ENCODE measurements at regions not wholly inside any gene's neighbourhood (a gene's known extent, or its start where the extent isn't known, plus 50 kb on each side); places are given as distances from the start of the nearest gene placed in this dataset.

DNA sequence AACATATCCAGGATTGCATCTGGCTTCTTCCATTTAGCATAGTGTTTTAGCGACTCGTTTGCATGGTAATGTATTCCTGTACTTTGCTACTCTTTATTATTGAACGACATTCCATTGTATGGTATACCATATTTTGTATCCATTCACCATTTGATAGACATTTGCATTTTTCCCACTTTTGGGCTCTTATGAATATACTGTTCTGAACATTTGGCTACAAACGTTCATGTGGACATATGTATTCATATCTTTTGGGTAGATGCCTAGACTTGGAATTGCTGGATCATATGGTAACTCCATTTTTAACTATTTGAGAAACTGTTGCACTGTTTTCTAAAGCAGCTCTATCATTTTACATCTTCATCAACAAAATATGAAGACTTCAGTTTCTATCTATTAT lies 383.7 kb upstream of the AKR1E2 start:
- no peak for ATAC-seq
- no peak overlapping the region for H3K4me3 Mint-ChIP-seq
- no peak for DNase-seq (ENCODE audit: low spot score)
- no peaks in the 10 kb centered on the region for H3K27me3 Mint-ChIP-seq (ENCODE audit: low read depth)
- 0 out of 2 replicates have a peak, but pooled peaks cover 3% of the 10 kb centered on the region for H3K36me3 Mint-ChIP-seq
- no peaks in the 10 kb centered on the region for H3K4me1 Mint-ChIP-seq
- H3K27ac Mint-ChIP-seq: no peak overlapping the region
- POLR2A ChIA-PET: no interaction called here
- no peak for TF ChIP-seq JUN (CRISPR knock-in tag; IDR thresholded peaks at IDR 0.05)
- no peak for TF ChIP-seq SMAD3 (CRISPR knock-in tag; IDR thresholded peaks at IDR 0.05; ENCODE audit: borderline replicate concordance)
- no peak for TF ChIP-seq TP53 (CRISPR knock-in tag; IDR thresholded peaks at IDR 0.05)
- no peak for TF ChIP-seq ZNF532 (CRISPR knock-in tag; IDR thresholded peaks at IDR 0.05; ENCODE audit: borderline replicate concordance)
- no peak for TF ChIP-seq FOXP4 (CRISPR knock-in tag; IDR thresholded peaks at IDR 0.05)
- TF ChIP-seq, protein P1, sequence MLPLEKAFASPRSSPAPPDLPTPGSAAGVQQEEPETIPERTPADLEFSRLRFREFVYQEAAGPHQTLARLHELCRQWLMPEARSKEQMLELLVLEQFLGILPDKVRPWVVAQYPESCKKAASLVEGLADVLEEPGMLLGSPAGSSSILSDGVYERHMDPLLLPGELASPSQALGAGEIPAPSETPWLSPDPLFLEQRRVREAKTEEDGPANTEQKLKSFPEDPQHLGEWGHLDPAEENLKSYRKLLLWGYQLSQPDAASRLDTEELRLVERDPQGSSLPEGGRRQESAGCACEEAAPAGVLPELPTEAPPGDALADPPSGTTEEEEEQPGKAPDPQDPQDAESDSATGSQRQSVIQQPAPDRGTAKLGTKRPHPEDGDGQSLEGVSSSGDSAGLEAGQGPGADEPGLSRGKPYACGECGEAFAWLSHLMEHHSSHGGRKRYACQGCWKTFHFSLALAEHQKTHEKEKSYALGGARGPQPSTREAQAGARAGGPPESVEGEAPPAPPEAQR (CRISPR knock-in tag; IDR thresholded peaks at IDR 0.05): no peak
- TF ChIP-seq CREM (CRISPR knock-in tag; IDR thresholded peaks at IDR 0.05): no peak
- TF ChIP-seq, protein P2, sequence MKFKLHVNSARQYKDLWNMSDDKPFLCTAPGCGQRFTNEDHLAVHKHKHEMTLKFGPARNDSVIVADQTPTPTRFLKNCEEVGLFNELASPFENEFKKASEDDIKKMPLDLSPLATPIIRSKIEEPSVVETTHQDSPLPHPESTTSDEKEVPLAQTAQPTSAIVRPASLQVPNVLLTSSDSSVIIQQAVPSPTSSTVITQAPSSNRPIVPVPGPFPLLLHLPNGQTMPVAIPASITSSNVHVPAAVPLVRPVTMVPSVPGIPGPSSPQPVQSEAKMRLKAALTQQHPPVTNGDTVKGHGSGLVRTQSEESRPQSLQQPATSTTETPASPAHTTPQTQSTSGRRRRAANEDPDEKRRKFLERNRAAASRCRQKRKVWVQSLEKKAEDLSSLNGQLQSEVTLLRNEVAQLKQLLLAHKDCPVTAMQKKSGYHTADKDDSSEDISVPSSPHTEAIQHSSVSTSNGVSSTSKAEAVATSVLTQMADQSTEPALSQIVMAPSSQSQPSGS (CRISPR knock-in tag; IDR thresholded peaks at IDR 0.05; ENCODE audit: borderline replicate concordance, low read depth): no peak
- H3K9me3 Mint-ChIP-seq: peaks cover 27% of the 10 kb centered on the region
- CTCF ChIA-PET: no interaction called here

GRCh38 chr10:4440260-4440659 lies 385.7 kb upstream of the AKR1E2 start:
- H3K27ac Mint-ChIP-seq: no peak overlapping the region
- DNase-seq (ENCODE audit: low spot score) (no peak), ATAC-seq (no peak)
- H3K4me3 Mint-ChIP-seq: no peak overlapping the region
- ChIA-PET CTCF (no interaction called here), POLR2A (no interaction called here)
- H3K9me3 Mint-ChIP-seq: peaks cover 18% of the 10 kb centered on the region
- no peaks in the 10 kb centered on the region for H3K27me3 Mint-ChIP-seq (ENCODE audit: low read depth)
- 0 out of 2 replicates have a peak, but pooled peaks cover 3% of the 10 kb centered on the region for H3K36me3 Mint-ChIP-seq
- no peaks in the 10 kb centered on the region for H3K4me1 Mint-ChIP-seq
- TF ChIP-seq ZBTB43 (CRISPR knock-in tag; IDR thresholded peaks at IDR 0.05) (no peak), ZNF138 (CRISPR knock-in tag; conservative IDR thresholded peaks at IDR 0.05) (no peak), CBFB (CRISPR knock-in tag; IDR thresholded peaks at IDR 0.05; ENCODE audit: low read depth) (no peak), ERG (CRISPR knock-in tag; IDR thresholded peaks at IDR 0.05) (no peak), NR1H2 (CRISPR knock-in tag; IDR thresholded peaks at IDR 0.05) (no peak), ZNF671 (CRISPR knock-in tag; IDR thresholded peaks at IDR 0.05) (no peak), ESRRA (CRISPR knock-in tag; IDR thresholded peaks at IDR 0.05; ENCODE audit: borderline replicate concordance) (no peak)
- TF ChIP-seq, protein P3, sequence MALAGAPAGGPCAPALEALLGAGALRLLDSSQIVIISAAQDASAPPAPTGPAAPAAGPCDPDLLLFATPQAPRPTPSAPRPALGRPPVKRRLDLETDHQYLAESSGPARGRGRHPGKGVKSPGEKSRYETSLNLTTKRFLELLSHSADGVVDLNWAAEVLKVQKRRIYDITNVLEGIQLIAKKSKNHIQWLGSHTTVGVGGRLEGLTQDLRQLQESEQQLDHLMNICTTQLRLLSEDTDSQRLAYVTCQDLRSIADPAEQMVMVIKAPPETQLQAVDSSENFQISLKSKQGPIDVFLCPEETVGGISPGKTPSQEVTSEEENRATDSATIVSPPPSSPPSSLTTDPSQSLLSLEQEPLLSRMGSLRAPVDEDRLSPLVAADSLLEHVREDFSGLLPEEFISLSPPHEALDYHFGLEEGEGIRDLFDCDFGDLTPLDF (CRISPR knock-in tag; IDR thresholded peaks at IDR 0.05): no peak
- TF ChIP-seq, protein P4, sequence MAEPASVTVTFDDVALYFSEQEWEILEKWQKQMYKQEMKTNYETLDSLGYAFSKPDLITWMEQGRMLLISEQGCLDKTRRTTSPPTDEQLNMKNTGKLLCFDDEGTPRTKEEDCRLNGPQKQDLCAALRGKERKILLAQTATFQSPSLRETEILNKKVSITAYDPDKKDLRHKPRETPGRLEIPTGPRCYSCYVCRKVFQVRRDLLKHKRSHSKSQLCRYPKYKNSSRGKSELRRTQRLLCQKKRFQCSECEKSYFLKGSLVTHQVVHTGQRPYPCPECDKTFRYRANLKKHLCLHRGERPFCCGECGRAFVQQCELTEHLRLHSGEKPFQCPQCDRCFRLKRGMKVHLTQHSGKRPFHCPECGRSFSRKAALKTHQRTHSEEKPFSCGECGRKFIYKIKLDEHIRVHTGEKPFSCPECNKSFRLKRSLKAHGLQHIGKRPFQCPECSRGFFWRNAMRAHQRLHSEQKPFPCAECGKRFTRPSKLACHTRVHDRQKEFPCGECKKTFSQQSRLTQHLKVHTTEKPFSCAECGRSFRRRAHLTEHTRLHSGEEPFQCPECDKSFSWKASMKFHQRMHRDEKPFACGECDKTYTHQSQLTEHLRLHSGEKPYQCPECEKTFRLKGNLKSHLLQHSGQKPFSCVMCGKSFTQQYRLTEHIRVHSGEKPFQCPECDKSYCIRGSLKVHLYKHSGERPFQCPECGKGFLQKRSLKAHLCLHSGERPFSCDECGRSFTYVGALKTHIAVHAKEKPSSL (CRISPR knock-in tag; conservative IDR thresholded peaks at IDR 0.05): no peak
- TF ChIP-seq, protein P5, sequence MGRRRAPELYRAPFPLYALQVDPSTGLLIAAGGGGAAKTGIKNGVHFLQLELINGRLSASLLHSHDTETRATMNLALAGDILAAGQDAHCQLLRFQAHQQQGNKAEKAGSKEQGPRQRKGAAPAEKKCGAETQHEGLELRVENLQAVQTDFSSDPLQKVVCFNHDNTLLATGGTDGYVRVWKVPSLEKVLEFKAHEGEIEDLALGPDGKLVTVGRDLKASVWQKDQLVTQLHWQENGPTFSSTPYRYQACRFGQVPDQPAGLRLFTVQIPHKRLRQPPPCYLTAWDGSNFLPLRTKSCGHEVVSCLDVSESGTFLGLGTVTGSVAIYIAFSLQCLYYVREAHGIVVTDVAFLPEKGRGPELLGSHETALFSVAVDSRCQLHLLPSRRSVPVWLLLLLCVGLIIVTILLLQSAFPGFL (CRISPR knock-in tag; IDR thresholded peaks at IDR 0.05; ENCODE audit: borderline replicate concordance): no peak
